ENCODE measurements at regions not wholly inside any gene's neighbourhood (a gene's known extent, or its start where the extent isn't known, plus 50 kb on each side); places are given as distances from the start of the nearest gene placed in this dataset.

DNA sequence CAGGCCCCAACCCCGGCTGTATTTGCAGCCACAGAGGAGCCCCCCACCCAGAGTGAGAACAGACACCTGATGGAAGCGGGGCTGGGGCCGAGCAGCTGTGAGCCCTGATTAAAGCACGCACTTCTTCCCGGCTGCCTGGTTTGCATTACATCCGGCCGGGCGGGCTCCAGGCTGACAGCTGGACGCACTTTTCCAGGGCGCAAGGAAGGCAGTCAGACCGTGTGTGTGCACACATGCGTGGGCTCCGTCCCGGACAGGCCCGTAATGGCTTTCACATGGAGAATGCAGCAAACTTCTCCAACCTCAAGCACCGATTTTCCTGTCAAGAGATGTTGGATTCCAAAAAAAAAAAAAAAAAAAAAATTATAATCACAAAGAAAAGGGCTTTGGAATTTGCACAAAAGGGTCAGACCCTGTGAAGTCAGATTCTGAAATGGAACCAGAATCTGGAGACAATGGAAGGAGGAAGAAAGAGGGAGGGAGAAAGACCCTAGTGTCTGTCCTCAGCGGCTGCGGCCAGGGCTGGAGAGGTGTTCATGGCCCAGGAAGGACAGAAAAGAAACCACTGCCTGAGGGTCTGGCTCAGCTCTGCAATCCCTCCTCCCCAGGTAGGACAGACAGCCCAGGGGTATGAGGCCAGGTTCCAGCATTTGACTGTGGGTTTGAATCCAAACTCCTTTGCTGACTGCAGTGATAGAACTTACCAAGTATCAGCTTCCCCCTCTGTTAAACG lies 365.5 kb downstream of the MN1 start:
- no peak for TF ChIP-seq POLR2A (IDR thresholded peaks at IDR 0.05)
- TF ChIP-seq, protein P1, sequence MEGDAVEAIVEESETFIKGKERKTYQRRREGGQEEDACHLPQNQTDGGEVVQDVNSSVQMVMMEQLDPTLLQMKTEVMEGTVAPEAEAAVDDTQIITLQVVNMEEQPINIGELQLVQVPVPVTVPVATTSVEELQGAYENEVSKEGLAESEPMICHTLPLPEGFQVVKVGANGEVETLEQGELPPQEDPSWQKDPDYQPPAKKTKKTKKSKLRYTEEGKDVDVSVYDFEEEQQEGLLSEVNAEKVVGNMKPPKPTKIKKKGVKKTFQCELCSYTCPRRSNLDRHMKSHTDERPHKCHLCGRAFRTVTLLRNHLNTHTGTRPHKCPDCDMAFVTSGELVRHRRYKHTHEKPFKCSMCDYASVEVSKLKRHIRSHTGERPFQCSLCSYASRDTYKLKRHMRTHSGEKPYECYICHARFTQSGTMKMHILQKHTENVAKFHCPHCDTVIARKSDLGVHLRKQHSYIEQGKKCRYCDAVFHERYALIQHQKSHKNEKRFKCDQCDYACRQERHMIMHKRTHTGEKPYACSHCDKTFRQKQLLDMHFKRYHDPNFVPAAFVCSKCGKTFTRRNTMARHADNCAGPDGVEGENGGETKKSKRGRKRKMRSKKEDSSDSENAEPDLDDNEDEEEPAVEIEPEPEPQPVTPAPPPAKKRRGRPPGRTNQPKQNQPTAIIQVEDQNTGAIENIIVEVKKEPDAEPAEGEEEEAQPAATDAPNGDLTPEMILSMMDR (IDR thresholded peaks at IDR 0.05): no peak

Data from stomach (tissue), 4 donors.